ENCODE measurements at regions not wholly inside any gene's neighbourhood (a gene's known extent, or its start where the extent isn't known, plus 50 kb on each side); places are given as distances from the start of the nearest gene placed in this dataset.

DNA sequence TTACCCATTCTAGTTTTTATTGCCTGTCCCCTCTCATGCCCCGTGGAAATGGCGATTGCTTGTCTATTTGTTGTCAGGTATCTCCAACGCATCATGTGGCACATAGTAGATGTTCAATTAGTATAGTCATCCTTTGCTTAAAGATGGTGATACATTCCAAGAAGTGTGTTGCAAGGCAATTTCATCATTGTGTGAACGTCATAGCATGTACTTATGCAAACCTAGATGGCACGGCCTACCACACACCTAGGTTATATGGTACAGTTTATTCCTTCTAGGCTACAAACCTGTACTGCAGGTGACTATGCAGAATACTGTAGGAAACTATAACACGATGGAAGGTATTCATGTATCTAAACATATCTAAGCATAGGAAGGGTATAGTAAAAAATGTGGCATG lies 163.9 kb upstream of the DAPK1 start:
- Histone ChIP-seq H3K27ac (ENCODE audit: low read length) (no peak overlapping the region), H3K9me3 (ENCODE audit: low read length) (no peaks in the 10 kb centered on the region), H3K36me3 (ENCODE audit: insufficient read depth, low read length) (no peaks in the 10 kb centered on the region), H2AFZ (ENCODE audit: low read length) (no peak overlapping the region), H3K4me2 (ENCODE audit: low read depth, low read length, poor library complexity, severe bottlenecking) (no peak overlapping the region), H3K4me3 (ENCODE audit: low read length) (no peak overlapping the region), H4K20me1 (ENCODE audit: insufficient read depth, low read depth, low read length) (no peaks in the 10 kb centered on the region), H3K9me2 (replicated peaks; ENCODE audit: insufficient read depth, low read length) (no peaks in the 10 kb centered on the region), H3K9ac (ENCODE audit: low read length) (no peak overlapping the region), H3K27me3 (ENCODE audit: low read length) (no peaks in the 10 kb centered on the region), H3K79me2 (ENCODE audit: low read length) (no peaks in the 10 kb centered on the region), H3K4me1 (ENCODE audit: low read length) (peaks cover 6% of the 10 kb centered on the region)
- DNase-seq, result no peak

DNA sequence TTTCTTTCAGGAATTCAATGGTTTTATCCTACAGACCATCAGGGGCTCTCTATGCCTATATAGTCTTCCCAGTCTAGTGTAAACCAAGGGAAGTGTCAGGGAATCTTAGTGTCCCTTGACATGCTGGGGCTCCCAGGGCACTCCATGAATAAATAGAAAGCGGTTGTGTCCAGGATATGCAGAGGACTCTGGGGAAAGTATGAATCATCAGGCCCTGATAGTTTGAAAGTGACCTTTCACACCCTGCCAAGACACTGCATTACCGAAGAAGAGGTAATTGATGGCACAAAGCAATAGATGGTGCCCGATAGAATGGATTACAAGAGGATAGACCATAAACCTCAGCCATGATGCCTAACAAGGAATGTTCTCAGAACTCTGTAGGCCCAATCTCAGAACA lies 163.3 kb upstream of the DAPK1 start:
- no peak overlapping the region for H2AFZ ChIP-seq (ENCODE audit: low read length)
- H3K9ac ChIP-seq (ENCODE audit: low read length), result no peak overlapping the region
- no peak for DNase-seq
- no peak overlapping the region for H3K4me2 ChIP-seq (ENCODE audit: low read depth, low read length, poor library complexity, severe bottlenecking)
- no peaks in the 10 kb centered on the region for H3K9me3 ChIP-seq (ENCODE audit: low read length)
- H4K20me1 ChIP-seq (ENCODE audit: insufficient read depth, low read depth, low read length), result no peaks in the 10 kb centered on the region
- no peaks in the 10 kb centered on the region for H3K9me2 ChIP-seq (replicated peaks; ENCODE audit: insufficient read depth, low read length)
- H3K36me3 ChIP-seq (ENCODE audit: insufficient read depth, low read length), result no peaks in the 10 kb centered on the region
- H3K4me3 ChIP-seq (ENCODE audit: low read length), result no peak overlapping the region
- peaks cover 6% of the 10 kb centered on the region for H3K4me1 ChIP-seq (ENCODE audit: low read length)
- H3K27ac ChIP-seq (ENCODE audit: low read length), result no peak overlapping the region
- no peaks in the 10 kb centered on the region for H3K27me3 ChIP-seq (ENCODE audit: low read length)
- no peaks in the 10 kb centered on the region for H3K79me2 ChIP-seq (ENCODE audit: low read length)

DNA sequence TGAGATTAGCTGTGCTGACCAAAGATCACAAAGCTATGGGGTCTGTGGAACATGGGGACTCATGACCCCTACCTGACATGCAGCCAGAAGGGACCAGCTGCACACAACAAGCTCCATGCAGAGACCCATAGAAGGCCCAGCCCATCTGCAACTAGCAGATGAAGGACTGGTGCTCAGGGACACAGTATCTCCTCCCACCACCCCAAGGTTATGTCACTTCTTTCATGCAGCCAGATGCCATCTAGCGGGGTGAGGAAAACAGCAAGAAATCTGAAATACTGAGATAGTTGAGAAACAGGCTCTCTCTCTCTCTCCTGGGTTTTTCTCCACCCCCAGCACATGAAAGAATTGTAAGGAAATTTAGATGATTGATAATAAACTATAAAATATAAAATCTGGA lies 161.3 kb upstream of the DAPK1 start:
- no peaks in the 10 kb centered on the region for H3K27me3 ChIP-seq (ENCODE audit: low read length)
- peaks cover 6% of the 10 kb centered on the region for H3K4me1 ChIP-seq (ENCODE audit: low read length)
- H3K4me3 ChIP-seq (ENCODE audit: low read length), result no peak overlapping the region
- H3K36me3 ChIP-seq (ENCODE audit: insufficient read depth, low read length), result no peaks in the 10 kb centered on the region
- H3K79me2 ChIP-seq (ENCODE audit: low read length), result no peaks in the 10 kb centered on the region
- H3K4me2 ChIP-seq (ENCODE audit: low read depth, low read length, poor library complexity, severe bottlenecking), result no peak overlapping the region
- peak; percentile 58 for DNase-seq
- H3K9me2 ChIP-seq (replicated peaks; ENCODE audit: insufficient read depth, low read length), result no peaks in the 10 kb centered on the region
- H3K27ac ChIP-seq (ENCODE audit: low read length), result no peak overlapping the region
- H2AFZ ChIP-seq (ENCODE audit: low read length), result no peak overlapping the region
- H3K9me3 ChIP-seq (ENCODE audit: low read length), result no peaks in the 10 kb centered on the region
- H3K9ac ChIP-seq (ENCODE audit: low read length), result no peak overlapping the region
- H4K20me1 ChIP-seq (ENCODE audit: insufficient read depth, low read depth, low read length), result no peaks in the 10 kb centered on the region

DNA sequence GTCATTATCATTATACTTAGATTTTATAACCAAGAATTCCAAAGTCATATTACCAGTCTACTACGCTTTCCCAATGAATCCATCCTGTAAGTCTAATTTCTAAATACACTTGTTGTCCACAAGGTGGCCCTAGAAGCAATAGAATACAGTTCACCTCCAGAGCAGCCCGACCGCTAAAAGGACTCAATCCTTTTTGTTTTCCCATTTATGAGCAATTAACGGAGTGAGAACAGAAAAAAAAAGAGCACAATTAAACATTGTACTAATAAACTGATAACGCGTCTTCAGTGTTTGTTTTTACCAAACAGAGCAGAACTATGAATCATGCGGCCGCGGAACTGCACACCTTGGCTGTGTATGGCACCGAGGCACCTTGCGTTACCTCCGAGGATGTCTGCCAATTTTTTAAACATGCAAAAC lies 160.7 kb upstream of the DAPK1 start:
- no peak overlapping the region for H2AFZ ChIP-seq (ENCODE audit: low read length)
- no peaks in the 10 kb centered on the region for H3K9me2 ChIP-seq (replicated peaks; ENCODE audit: insufficient read depth, low read length)
- peaks cover 2% of the 10 kb centered on the region for H3K4me1 ChIP-seq (ENCODE audit: low read length)
- H3K9me3 ChIP-seq (ENCODE audit: low read length), result no peaks in the 10 kb centered on the region
- no peaks in the 10 kb centered on the region for H3K27me3 ChIP-seq (ENCODE audit: low read length)
- H3K4me3 ChIP-seq (ENCODE audit: low read length), result no peak overlapping the region
- H3K4me2 ChIP-seq (ENCODE audit: low read depth, low read length, poor library complexity, severe bottlenecking), result no peak overlapping the region
- no peaks in the 10 kb centered on the region for H3K36me3 ChIP-seq (ENCODE audit: insufficient read depth, low read length)
- H3K79me2 ChIP-seq (ENCODE audit: low read length), result no peaks in the 10 kb centered on the region
- no peak overlapping the region for H3K9ac ChIP-seq (ENCODE audit: low read length)
- H3K27ac ChIP-seq (ENCODE audit: low read length), result no peak overlapping the region
- H4K20me1 ChIP-seq (ENCODE audit: insufficient read depth, low read depth, low read length), result no peaks in the 10 kb centered on the region
- DNase-seq, result peak; percentile 73

DNA sequence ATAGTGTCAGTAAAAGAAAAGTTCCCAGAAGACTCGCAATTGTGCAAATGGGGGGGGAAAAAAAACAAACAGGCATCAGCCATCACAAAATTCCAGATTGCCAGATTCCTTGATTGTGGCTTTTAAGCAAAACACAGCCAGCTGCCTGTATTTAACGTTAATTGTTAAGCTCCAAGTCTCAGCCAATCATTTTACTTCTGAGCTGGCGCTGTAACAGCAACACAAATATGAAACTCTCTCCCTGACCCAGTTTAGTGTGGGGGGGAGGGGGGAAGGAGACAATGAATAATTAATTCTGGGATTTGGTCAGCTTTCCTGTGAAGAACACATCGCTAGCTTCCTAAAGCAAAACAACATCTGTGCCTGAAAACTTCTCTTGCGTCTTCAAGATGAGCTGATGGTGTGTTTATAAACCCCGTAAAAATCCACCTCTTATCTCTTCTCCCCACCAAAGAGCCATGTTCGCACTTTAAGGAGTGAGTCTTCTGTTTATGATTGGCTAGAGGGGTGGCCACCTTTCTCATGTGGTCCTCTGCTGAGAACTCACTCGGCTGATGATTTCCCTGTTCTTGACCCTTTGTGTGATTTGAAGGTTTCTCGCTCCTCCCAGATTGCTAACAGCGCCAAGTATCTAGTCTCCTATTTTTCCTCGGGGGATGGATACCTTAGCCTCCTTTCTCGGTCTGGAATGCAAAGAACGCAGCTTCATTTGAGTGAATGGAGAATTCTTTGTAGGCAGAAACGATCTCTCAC lies 160.2 kb upstream of the DAPK1 start:
- Histone ChIP-seq H3K9me2 (replicated peaks; ENCODE audit: insufficient read depth, low read length) (no peaks in the 10 kb centered on the region), H4K20me1 (ENCODE audit: insufficient read depth, low read depth, low read length) (no peaks in the 10 kb centered on the region), H3K27me3 (ENCODE audit: low read length) (no peaks in the 10 kb centered on the region), H3K79me2 (ENCODE audit: low read length) (no peaks in the 10 kb centered on the region), H3K4me1 (ENCODE audit: low read length) (no peaks in the 10 kb centered on the region), H3K4me2 (ENCODE audit: low read depth, low read length, poor library complexity, severe bottlenecking) (no peak overlapping the region), H3K4me3 (ENCODE audit: low read length) (no peak overlapping the region), H2AFZ (ENCODE audit: low read length) (no peak overlapping the region), H3K9ac (ENCODE audit: low read length) (no peak overlapping the region), H3K9me3 (ENCODE audit: low read length) (no peaks in the 10 kb centered on the region), H3K27ac (ENCODE audit: low read length) (no peak overlapping the region), H3K36me3 (ENCODE audit: insufficient read depth, low read length) (no peaks in the 10 kb centered on the region)
- no peak for DNase-seq

DNA sequence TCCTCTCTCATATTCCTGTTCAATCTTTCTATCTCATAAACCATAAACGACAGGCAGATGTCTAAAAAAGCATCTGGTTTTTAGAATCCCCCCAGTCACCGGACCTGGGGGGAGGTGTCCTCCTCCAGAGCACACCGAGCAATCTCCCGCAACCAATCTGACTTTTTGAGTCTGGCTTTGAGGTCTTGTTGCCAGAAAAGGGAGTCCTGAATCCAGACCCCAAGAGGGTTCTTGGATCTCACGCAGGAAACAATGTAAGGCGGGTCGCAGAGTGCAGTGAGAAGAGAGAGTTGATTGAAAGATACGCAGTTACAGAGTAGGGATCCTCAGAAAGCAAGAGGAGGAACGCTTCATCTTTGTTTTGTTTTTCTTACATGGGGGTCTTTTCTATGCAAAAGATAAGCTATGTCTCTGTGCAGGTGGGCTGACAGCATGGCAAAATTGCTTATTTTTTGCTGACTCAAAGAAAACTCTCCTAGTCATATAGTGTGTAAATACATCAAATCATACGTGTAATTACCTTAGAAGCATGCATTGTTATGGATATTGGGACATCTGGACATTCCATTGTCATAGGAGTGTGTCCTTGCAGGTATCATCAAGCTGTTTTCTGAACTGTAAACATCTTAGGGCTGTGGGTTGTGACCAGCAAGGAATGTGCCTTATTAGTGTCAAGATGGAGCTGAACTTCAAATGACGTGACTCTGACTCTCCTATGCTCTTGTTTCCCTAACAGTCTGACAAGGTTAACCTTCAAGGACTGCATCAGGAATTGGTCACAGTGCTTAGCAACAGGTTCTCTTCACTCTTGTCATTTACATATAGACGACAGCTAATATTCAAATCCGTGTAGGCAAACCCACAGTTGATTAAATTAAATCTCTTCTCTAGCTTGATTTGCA lies 159.3 kb upstream of the DAPK1 start:
- Histone ChIP-seq H3K4me2 (ENCODE audit: low read depth, low read length, poor library complexity, severe bottlenecking) (no peak overlapping the region), H3K27ac (ENCODE audit: low read length) (no peak overlapping the region), H3K79me2 (ENCODE audit: low read length) (no peaks in the 10 kb centered on the region), H4K20me1 (ENCODE audit: insufficient read depth, low read depth, low read length) (no peaks in the 10 kb centered on the region), H3K9ac (ENCODE audit: low read length) (no peak overlapping the region), H3K9me3 (ENCODE audit: low read length) (no peaks in the 10 kb centered on the region), H3K9me2 (replicated peaks; ENCODE audit: insufficient read depth, low read length) (no peaks in the 10 kb centered on the region), H2AFZ (ENCODE audit: low read length) (no peak overlapping the region), H3K4me3 (ENCODE audit: low read length) (no peak overlapping the region), H3K4me1 (ENCODE audit: low read length) (no peaks in the 10 kb centered on the region), H3K27me3 (ENCODE audit: low read length) (no peaks in the 10 kb centered on the region), H3K36me3 (ENCODE audit: insufficient read depth, low read length) (no peaks in the 10 kb centered on the region)
- no peak for DNase-seq

DNA sequence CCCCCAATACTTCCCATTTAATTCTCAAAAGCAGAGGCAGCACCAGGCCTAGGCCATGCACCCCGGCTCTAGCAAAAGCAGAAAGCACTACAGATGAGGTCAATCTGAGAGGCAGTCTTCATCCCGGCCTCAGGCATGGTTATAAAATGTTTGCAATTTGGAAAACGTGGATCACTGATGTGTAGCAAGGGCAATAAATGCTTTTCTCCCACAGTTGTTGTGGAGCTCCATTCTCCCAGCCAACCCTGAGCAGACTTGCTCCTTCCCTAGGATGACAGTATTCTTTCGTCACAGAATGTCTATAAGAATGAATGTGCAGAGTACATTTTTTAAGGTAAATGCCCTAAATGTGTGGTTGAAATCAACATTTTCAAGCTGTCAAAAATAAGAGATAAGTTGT lies 157.3 kb upstream of the DAPK1 start:
- no peak overlapping the region for H2AFZ ChIP-seq (ENCODE audit: low read length)
- no peaks in the 10 kb centered on the region for H4K20me1 ChIP-seq (ENCODE audit: insufficient read depth, low read depth, low read length)
- H3K9me3 ChIP-seq (ENCODE audit: low read length), result no peaks in the 10 kb centered on the region
- no peak for DNase-seq
- H3K9me2 ChIP-seq (replicated peaks; ENCODE audit: insufficient read depth, low read length), result no peaks in the 10 kb centered on the region
- no peak overlapping the region for H3K27ac ChIP-seq (ENCODE audit: low read length)
- no peak overlapping the region for H3K4me3 ChIP-seq (ENCODE audit: low read length)
- H3K36me3 ChIP-seq (ENCODE audit: insufficient read depth, low read length), result no peaks in the 10 kb centered on the region
- H3K4me1 ChIP-seq (ENCODE audit: low read length), result no peaks in the 10 kb centered on the region
- no peaks in the 10 kb centered on the region for H3K79me2 ChIP-seq (ENCODE audit: low read length)
- H3K9ac ChIP-seq (ENCODE audit: low read length), result no peak overlapping the region
- H3K4me2 ChIP-seq (ENCODE audit: low read depth, low read length, poor library complexity, severe bottlenecking), result no peak overlapping the region
- H3K27me3 ChIP-seq (ENCODE audit: low read length), result no peaks in the 10 kb centered on the region; the same call in 1 of the 2 replicates

DNA sequence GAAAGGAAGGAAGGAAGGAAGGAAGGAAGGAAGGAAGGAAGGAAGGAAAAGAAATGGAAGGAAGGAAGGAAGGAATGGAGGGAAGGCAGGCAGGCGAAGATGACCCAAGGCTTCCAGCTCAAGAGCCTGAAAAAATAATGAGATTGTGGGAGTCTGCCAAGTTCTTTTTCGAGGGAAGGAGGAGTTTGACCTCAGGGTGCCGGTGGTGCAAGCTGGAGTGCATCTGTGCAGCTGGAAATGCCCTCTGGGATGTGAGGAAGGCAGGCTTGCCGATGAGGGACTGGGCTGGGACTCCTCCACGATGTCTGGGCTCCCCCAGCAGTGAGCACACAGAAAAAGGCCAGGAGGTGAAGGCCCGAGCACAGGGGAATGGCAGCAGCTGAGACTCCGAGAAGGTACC lies 154.9 kb upstream of the DAPK1 start:
- H4K20me1 ChIP-seq (ENCODE audit: insufficient read depth, low read depth, low read length), result no peaks in the 10 kb centered on the region
- no peak overlapping the region for H3K27ac ChIP-seq (ENCODE audit: low read length)
- no peaks in the 10 kb centered on the region for H3K9me2 ChIP-seq (replicated peaks; ENCODE audit: insufficient read depth, low read length)
- H3K27me3 ChIP-seq (ENCODE audit: low read length), result no peaks in the 10 kb centered on the region; the same call in 1 of the 2 replicates
- no peaks in the 10 kb centered on the region for H3K4me1 ChIP-seq (ENCODE audit: low read length)
- no peak overlapping the region for H2AFZ ChIP-seq (ENCODE audit: low read length)
- no peak for DNase-seq
- no peak overlapping the region for H3K4me3 ChIP-seq (ENCODE audit: low read length)
- no peak overlapping the region for H3K9ac ChIP-seq (ENCODE audit: low read length)
- no peaks in the 10 kb centered on the region for H3K9me3 ChIP-seq (ENCODE audit: low read length)
- H3K36me3 ChIP-seq (ENCODE audit: insufficient read depth, low read length), result no peaks in the 10 kb centered on the region
- no peak overlapping the region for H3K4me2 ChIP-seq (ENCODE audit: low read depth, low read length, poor library complexity, severe bottlenecking)
- no peaks in the 10 kb centered on the region for H3K79me2 ChIP-seq (ENCODE audit: low read length)

Measured in Karpas-422 (cell line).